ENCODE measurements at regions not wholly inside any gene's neighbourhood (a gene's known extent, or its start where the extent isn't known, plus 50 kb on each side); places are given as distances from the start of the nearest gene placed in this dataset.

GRCh38 chrX:121337816-121338215, 290.4 kb downstream of the GLUD2 start:
- no peaks in the 10 kb centered on the region for H3K4me1 Mint-ChIP-seq (ENCODE audit: low read depth)
- no peak overlapping the region for H3K27ac Mint-ChIP-seq
- POLR2A ChIA-PET, result no interaction called here
- no peaks in the 10 kb centered on the region for H3K27me3 Mint-ChIP-seq
- H3K9me3 Mint-ChIP-seq, result no peaks in the 10 kb centered on the region
- intact Hi-C loops (cut with micrococcal nuclease), result no loop called here
- no peaks in the 10 kb centered on the region for H3K36me3 Mint-ChIP-seq (ENCODE audit: low read depth)
- no peak overlapping the region for H3K4me3 Mint-ChIP-seq
- no peak for TF ChIP-seq CTCF (IDR thresholded peaks at IDR 0.05)
- no peak for ATAC-seq
- no peak for DNase-seq
- CTCF ChIA-PET, result no interaction called here

GRCh38 chrX:121349263-121349662, 301.9 kb downstream of the GLUD2 start:
- ChIA-PET CTCF (no interaction called here), POLR2A (no interaction called here)
- Mint-ChIP-seq H3K4me3 (no peak overlapping the region), H3K4me1 (ENCODE audit: low read depth) (no peaks in the 10 kb centered on the region), H3K36me3 (ENCODE audit: low read depth) (no peaks in the 10 kb centered on the region), H3K27me3 (no peaks in the 10 kb centered on the region), H3K9me3 (peaks cover 1% of the 10 kb centered on the region), H3K27ac (no peak overlapping the region)
- ATAC-seq, result no peak
- TF ChIP-seq CTCF (IDR thresholded peaks at IDR 0.05), result no peak
- intact Hi-C loops (cut with micrococcal nuclease), result no loop called here
- no peak for DNase-seq

GRCh38 chrX:121356139-121356849, 308.9 kb downstream of the GLUD2 start:
- POLR2A ChIA-PET, result no interaction called here

GRCh38 chrX:121356850-121357171, 309.4 kb downstream of the GLUD2 start:
- no peak for ATAC-seq
- ChIA-PET CTCF (no interaction called here), POLR2A (no interaction called here)
- Mint-ChIP-seq H3K4me3 (no peak overlapping the region), H3K4me1 (ENCODE audit: low read depth) (no peaks in the 10 kb centered on the region), H3K27ac (no peak overlapping the region), H3K36me3 (ENCODE audit: low read depth) (no peaks in the 10 kb centered on the region), H3K9me3 (no peaks in the 10 kb centered on the region), H3K27me3 (no peaks in the 10 kb centered on the region)
- DNase-seq, result no peak
- intact Hi-C loops (cut with micrococcal nuclease), result no loop called here
- TF ChIP-seq CTCF (IDR thresholded peaks at IDR 0.05), result no peak

More at GRCh38 chrX:121356139-121356849, 308.9 kb downstream of the GLUD2 start:
- CTCF ChIA-PET, result no interaction called here
- no peaks in the 10 kb centered on the region for H3K4me1 Mint-ChIP-seq (ENCODE audit: low read depth)
- H3K4me3 Mint-ChIP-seq, result no peak overlapping the region
- H3K9me3 Mint-ChIP-seq, result no peaks in the 10 kb centered on the region
- ATAC-seq (no peak), DNase-seq (no peak)
- no peak overlapping the region for H3K27ac Mint-ChIP-seq
- TF ChIP-seq CTCF (IDR thresholded peaks at IDR 0.05), result no peak
- no peaks in the 10 kb centered on the region for H3K27me3 Mint-ChIP-seq
- H3K36me3 Mint-ChIP-seq (ENCODE audit: low read depth), result no peaks in the 10 kb centered on the region
- intact Hi-C loops (cut with micrococcal nuclease), result no loop called here

- Mint-ChIP-seq H3K27ac (no peak overlapping the region), H3K9me3 (no peaks in the 10 kb centered on the region), H3K27me3 (no peaks in the 10 kb centered on the region), H3K36me3 (ENCODE audit: low read depth) (no peaks in the 10 kb centered on the region), H3K4me1 (ENCODE audit: low read depth) (no peaks in the 10 kb centered on the region), H3K4me3 (no peak overlapping the region)
- no peak for DNase-seq
- ATAC-seq, result no peak
- CTCF ChIA-PET, result no interaction called here
- no peak for TF ChIP-seq CTCF (IDR thresholded peaks at IDR 0.05)
- intact Hi-C loops (cut with micrococcal nuclease), result no loop called here
- POLR2A ChIA-PET, result no interaction called here
These were observed 312.9 kb downstream of the GLUD2 start for GRCh38 chrX:121360280-121360679.

Data from activated CD8-positive, alpha-beta T cell treated with anti-CD3 and anti-CD28 coated beads for 36 hours (primary cell).